HUES64 (cell line): ENCODE measurements at regions not wholly inside any gene's neighbourhood (a gene's known extent, or its start where the extent isn't known, plus 50 kb on each side); places are given as distances from the start of the nearest gene placed in this dataset.

Source experiments
- H3K27ac ChIP-seq: 2 replicates; pipeline ENCODE4 v1.7.0; 2013; ENCODE audit warnings: low read depth, low read length, inconsistent platforms
- H3K27me3 ChIP-seq: 2 replicates; pipeline ENCODE4 v1.6.1; 2013; ENCODE audit warnings: mild to moderate bottlenecking, low read length; ENCODE audit not compliant: insufficient read depth
- H3K36me3 ChIP-seq: 2 replicates; pipeline ENCODE4 v1.6.1; 2013; ENCODE audit warnings: mild to moderate bottlenecking, low read length; ENCODE audit not compliant: insufficient read depth
- H3K4me1 ChIP-seq: 2 replicates; pipeline ENCODE4 v1.6.1; 2013; ENCODE audit warnings: mild to moderate bottlenecking, low read length, moderate library complexity; ENCODE audit not compliant: insufficient read depth
- H3K4me3 ChIP-seq: 2 replicates; pipeline ENCODE4 v1.5.1; 2013; ENCODE audit warnings: mild to moderate bottlenecking, low read length, moderate library complexity
- H3K9ac ChIP-seq: 2 replicates; pipeline ENCODE4 v1.6.1; 2013; ENCODE audit warnings: mild to moderate bottlenecking, low read depth, low read length
- H3K9me3 ChIP-seq: 2 replicates; pipeline ENCODE4 v1.6.1; 2013; ENCODE audit warnings: low read depth, low read length; ENCODE audit not compliant: insufficient read depth
- WGBS: fragments of 150-250, 120-280 bp; methylation state at CpG from one replicate; pipeline ENCODE4 v1.1.7; 2013; ENCODE audit warnings: missing lambda C conversion rate; 5-methylcytosine and 5-hydroxymethylcytosine counted together

DNA sequence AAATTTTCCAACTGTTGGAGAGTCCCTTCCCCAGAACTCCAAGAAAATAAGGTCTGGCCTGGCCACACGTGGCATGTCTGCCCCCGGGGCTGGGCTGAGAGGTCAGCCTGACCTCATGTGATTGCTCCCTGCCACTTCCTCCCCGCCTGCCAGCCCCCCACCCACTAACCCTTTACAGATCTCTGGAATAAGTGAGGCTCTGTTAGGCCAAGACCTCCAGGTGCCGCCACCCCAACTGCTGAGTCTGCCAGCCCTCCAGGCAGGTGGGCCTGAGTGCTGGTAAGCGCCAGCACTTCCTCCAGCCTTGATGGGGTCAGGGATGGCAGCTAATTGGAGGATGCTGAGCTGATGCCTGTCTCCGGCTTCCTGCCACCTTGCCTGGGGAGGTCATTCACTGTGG is 658.4 kb downstream of the MED13L start:
- Histone ChIP-seq H3K27me3 (no peaks in the 10 kb centered on the region), H3K4me3 (no peak overlapping the region), H3K4me1 (peaks cover 5% of the 10 kb centered on the region), H3K27ac (no peak overlapping the region), H3K9ac (no peak overlapping the region), H3K9me3 (no peaks in the 10 kb centered on the region), H3K36me3 (no peaks in the 10 kb centered on the region)
- 92% methylated on average over 6 of the region's 6 CpGs for WGBS

DNA sequence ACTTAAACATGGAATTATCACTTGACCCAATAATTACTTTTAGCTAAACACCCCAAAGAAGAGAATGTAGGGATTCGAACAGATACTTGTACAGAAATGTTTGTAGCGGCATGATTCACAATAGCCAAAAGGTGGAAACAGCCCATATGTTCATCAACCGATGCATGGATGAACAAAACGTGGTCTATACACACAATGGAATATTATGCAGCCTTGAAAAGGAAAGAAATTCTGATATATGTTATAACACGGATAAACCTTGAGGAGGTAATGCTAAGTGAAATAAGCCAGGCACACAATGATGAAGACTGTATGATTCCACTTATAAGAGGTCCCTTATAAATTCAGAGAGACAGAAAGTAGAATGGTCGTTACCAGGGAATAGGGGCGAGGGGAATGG is 659.4 kb downstream of the MED13L start:
- WGBS: 97% methylated on average over 7 of the region's 7 CpGs

GRCh38 chr12:115617391-115617790 is 660.1 kb downstream of the MED13L start:
- no peaks in the 10 kb centered on the region for H3K4me1 ChIP-seq
- no peak overlapping the region for H3K4me3 ChIP-seq
- no peaks in the 10 kb centered on the region for H3K27me3 ChIP-seq
- no peaks in the 10 kb centered on the region for H3K9me3 ChIP-seq
- no peaks in the 10 kb centered on the region for H3K36me3 ChIP-seq
- 89% methylated on average over 7 of the region's 7 CpGs for WGBS
- no peak overlapping the region for H3K27ac ChIP-seq
- H3K9ac ChIP-seq: no peak overlapping the region

More for the DNA sequence above, 659.4 kb downstream of the MED13L start:
- Histone ChIP-seq H3K4me1 (no peaks in the 10 kb centered on the region), H3K27me3 (no peaks in the 10 kb centered on the region), H3K9me3 (no peaks in the 10 kb centered on the region), H3K4me3 (no peak overlapping the region), H3K27ac (no peak overlapping the region), H3K36me3 (no peaks in the 10 kb centered on the region), H3K9ac (no peak overlapping the region)

DNA sequence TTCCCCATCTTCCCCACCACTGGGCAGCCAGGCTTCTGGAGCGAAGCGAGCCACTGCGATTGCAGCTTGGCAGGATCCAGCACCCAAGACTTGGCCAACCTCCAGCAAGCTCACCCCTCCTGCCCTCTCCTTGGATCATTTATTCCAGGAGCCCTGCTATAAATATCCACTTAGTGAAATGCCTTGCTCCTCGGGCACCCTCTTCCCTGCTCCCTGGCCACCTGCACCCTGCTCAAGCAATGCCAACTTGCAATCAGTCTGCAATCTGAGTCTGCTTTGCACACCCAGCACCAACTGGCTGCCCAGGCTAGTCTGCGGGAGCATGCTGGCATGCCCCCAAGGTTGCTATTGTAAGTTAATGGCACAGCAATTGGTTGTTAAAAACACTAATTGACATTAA is 666.0 kb downstream of the MED13L start:
- Histone ChIP-seq H3K36me3 (no peaks in the 10 kb centered on the region), H3K27me3 (no peaks in the 10 kb centered on the region), H3K4me3 (no peak overlapping the region), H3K27ac (no peak overlapping the region), H3K9me3 (no peaks in the 10 kb centered on the region), H3K9ac (no peak overlapping the region), H3K4me1 (no peaks in the 10 kb centered on the region)
- WGBS: 93% methylated on average over 5 of the region's 5 CpGs

- Histone ChIP-seq H3K4me1 (no peaks in the 10 kb centered on the region), H3K9me3 (no peaks in the 10 kb centered on the region), H3K9ac (no peak overlapping the region), H3K27ac (no peak overlapping the region), H3K4me3 (no peak overlapping the region), H3K27me3 (no peaks in the 10 kb centered on the region), H3K36me3 (no peaks in the 10 kb centered on the region)
- WGBS: 89% methylated on average over 1 of the region's 1 CpG
Measured at GRCh38 chr12:115609347-115609746, 668.1 kb downstream of the MED13L start.

GRCh38 chr12:115606040-115606439 is 671.5 kb downstream of the MED13L start:
- H3K27me3 ChIP-seq: no peaks in the 10 kb centered on the region
- WGBS: 93% methylated on average over 16 of the region's 17 CpGs
- H3K36me3 ChIP-seq: no peaks in the 10 kb centered on the region
- no peak overlapping the region for H3K4me3 ChIP-seq
- no peaks in the 10 kb centered on the region for H3K4me1 ChIP-seq
- H3K9me3 ChIP-seq: no peaks in the 10 kb centered on the region
- no peak overlapping the region for H3K27ac ChIP-seq
- no peak overlapping the region for H3K9ac ChIP-seq

GRCh38 chr12:115598871-115599811 is 678.4 kb downstream of the MED13L start:
- Histone ChIP-seq H3K27me3 (no peaks in the 10 kb centered on the region), H3K4me1 (peaks cover 11% of the 10 kb centered on the region), H3K4me3 (no peak overlapping the region), H3K36me3 (no peaks in the 10 kb centered on the region), H3K9me3 (no peaks in the 10 kb centered on the region), H3K9ac (no peak overlapping the region), H3K27ac (no peak overlapping the region)
- WGBS: 72% methylated on average over 40 of the region's 43 CpGs

- Histone ChIP-seq H3K9me3 (no peaks in the 10 kb centered on the region), H3K4me3 (no peak overlapping the region), H3K4me1 (peaks cover 11% of the 10 kb centered on the region), H3K27me3 (no peaks in the 10 kb centered on the region), H3K27ac (no peak overlapping the region), H3K36me3 (no peaks in the 10 kb centered on the region), H3K9ac (no peak overlapping the region)
- 94% methylated on average over 2 of the region's 3 CpGs for WGBS
Measured at GRCh38 chr12:115597157-115597712, 680.3 kb downstream of the MED13L start.

- H3K9ac ChIP-seq: no peak overlapping the region
- H3K27me3 ChIP-seq: no peaks in the 10 kb centered on the region
- no peaks in the 10 kb centered on the region for H3K36me3 ChIP-seq
- no peak overlapping the region for H3K27ac ChIP-seq
- H3K4me1 ChIP-seq: no peaks in the 10 kb centered on the region
- H3K9me3 ChIP-seq: no peaks in the 10 kb centered on the region
- 93% methylated on average over 9 of the region's 9 CpGs for WGBS
- no peak overlapping the region for H3K4me3 ChIP-seq
Measured at GRCh38 chr12:115588131-115588530, 689.4 kb downstream of the MED13L start.

GRCh38 chr12:115584156-115584555 is 693.3 kb downstream of the MED13L start:
- no peak overlapping the region for H3K4me3 ChIP-seq
- no peaks in the 10 kb centered on the region for H3K4me1 ChIP-seq
- WGBS: 93% methylated on average over 2 of the region's 2 CpGs
- no peak overlapping the region for H3K27ac ChIP-seq
- H3K9me3 ChIP-seq: no peaks in the 10 kb centered on the region
- no peak overlapping the region for H3K9ac ChIP-seq
- no peaks in the 10 kb centered on the region for H3K36me3 ChIP-seq
- H3K27me3 ChIP-seq: no peaks in the 10 kb centered on the region

GRCh38 chr12:115583591-115583990 is 693.9 kb downstream of the MED13L start:
- Histone ChIP-seq H3K27ac (no peak overlapping the region), H3K9me3 (no peaks in the 10 kb centered on the region), H3K27me3 (no peaks in the 10 kb centered on the region), H3K9ac (no peak overlapping the region), H3K4me1 (no peaks in the 10 kb centered on the region), H3K36me3 (no peaks in the 10 kb centered on the region), H3K4me3 (no peak overlapping the region)
- 90% methylated on average over 10 of the region's 10 CpGs for WGBS
